ENCODE measurements at regions not wholly inside any gene's neighbourhood (a gene's known extent, or its start where the extent isn't known, plus 50 kb on each side); places are given as distances from the start of the nearest gene placed in this dataset.

GRCh38 chr14:66432334-66432733, 53.8 kb upstream of the CCDC196 start (continued):
- no peak for TF ChIP-seq NANOG (IDR thresholded peaks at IDR 0.05; ENCODE audit: borderline replicate concordance)
- TF ChIP-seq REST (IDR thresholded peaks at IDR 0.05; ENCODE audit: unreplicated experiment) = no peak
- TF ChIP-seq CREB1 (CRISPR knock-in tag; IDR thresholded peaks at IDR 0.05; ENCODE audit: low read depth) = no peak
- TF ChIP-seq CTCF (conservative IDR thresholded peaks at IDR 0.05; ENCODE audit: low read depth in 2 of 2) = no peak

- ATAC-seq (no peak), DNase-seq (ENCODE audit: low spot score) (no peak)
- Mint-ChIP-seq H3K27ac (no peak overlapping the region), H3K4me1 (no peaks in the 10 kb centered on the region), H3K36me3 (ENCODE audit: low read depth) (no peaks in the 10 kb centered on the region), H3K9me3 (peaks cover 15% of the 10 kb centered on the region; the same call in 2 of the 3 replicates), H3K4me3 (no peak overlapping the region), H3K27me3 (ENCODE audit: insufficient read depth, low read depth, poor library complexity) (no peaks in the 10 kb centered on the region)
- Histone ChIP-seq H3K9me2 (ENCODE audit: insufficient read depth) (peaks cover 8% of the 10 kb centered on the region; the same call in 1 of the 2 replicates), H3K4me1 (ENCODE audit: insufficient read depth) (no peaks in the 10 kb centered on the region), H3K4me3 (no peak overlapping the region), H3F3A (replicated peaks; ENCODE audit: low read depth) (no peaks in the 10 kb centered on the region), H3K4me2 (no peak overlapping the region), H2AFZ (no peak overlapping the region), H3K79me2 (replicated peaks; ENCODE audit: insufficient read depth) (no peaks in the 10 kb centered on the region), H3K27me3 (ENCODE audit: insufficient read depth) (no peaks in the 10 kb centered on the region), H4K20me1 (replicated peaks; ENCODE audit: insufficient read depth) (no peaks in the 10 kb centered on the region), H3K36me3 (ENCODE audit: insufficient read depth) (no peaks in the 10 kb centered on the region), H3K27ac (ENCODE audit: low read depth) (no peak overlapping the region)
- TF ChIP-seq STAT1 (IDR thresholded peaks at IDR 0.05; ENCODE audit: unreplicated experiment) (no peak), CREB1 (CRISPR knock-in tag; IDR thresholded peaks at IDR 0.05; ENCODE audit: low read depth) (no peak), REST (IDR thresholded peaks at IDR 0.05; ENCODE audit: unreplicated experiment) (no peak), POLR2AphosphoS5 (IDR thresholded peaks at IDR 0.05; ENCODE audit: low read depth) (no peak), CTCF (conservative IDR thresholded peaks at IDR 0.05; ENCODE audit: low read depth in 2 of 2) (no peak), ZNF114 (CRISPR knock-in tag; IDR thresholded peaks at IDR 0.05) (no peak), NANOG (IDR thresholded peaks at IDR 0.05; ENCODE audit: borderline replicate concordance) (no peak), ETS1 (IDR thresholded peaks at IDR 0.05) (no peak), EZH2 (IDR thresholded peaks at IDR 0.05; ENCODE audit: low read depth, unreplicated experiment) (no peak)
Observed at GRCh38 chr14:66434464-66434863, 51.7 kb upstream of the CCDC196 start.
